ENCODE measurements at regions not wholly inside any gene's neighbourhood (a gene's known extent, or its start where the extent isn't known, plus 50 kb on each side); places are given as distances from the start of the nearest gene placed in this dataset.
"Not testable (repeated sequence)": the region's sequence is repeated elsewhere in the genome, so short reads cannot be mapped to it uniquely, and the experiment has no call there.

GRCh38 chr16:88225640-88226230 is 157.0 kb upstream of the ZNF469 start:
- TF ChIP-seq, protein P1, sequence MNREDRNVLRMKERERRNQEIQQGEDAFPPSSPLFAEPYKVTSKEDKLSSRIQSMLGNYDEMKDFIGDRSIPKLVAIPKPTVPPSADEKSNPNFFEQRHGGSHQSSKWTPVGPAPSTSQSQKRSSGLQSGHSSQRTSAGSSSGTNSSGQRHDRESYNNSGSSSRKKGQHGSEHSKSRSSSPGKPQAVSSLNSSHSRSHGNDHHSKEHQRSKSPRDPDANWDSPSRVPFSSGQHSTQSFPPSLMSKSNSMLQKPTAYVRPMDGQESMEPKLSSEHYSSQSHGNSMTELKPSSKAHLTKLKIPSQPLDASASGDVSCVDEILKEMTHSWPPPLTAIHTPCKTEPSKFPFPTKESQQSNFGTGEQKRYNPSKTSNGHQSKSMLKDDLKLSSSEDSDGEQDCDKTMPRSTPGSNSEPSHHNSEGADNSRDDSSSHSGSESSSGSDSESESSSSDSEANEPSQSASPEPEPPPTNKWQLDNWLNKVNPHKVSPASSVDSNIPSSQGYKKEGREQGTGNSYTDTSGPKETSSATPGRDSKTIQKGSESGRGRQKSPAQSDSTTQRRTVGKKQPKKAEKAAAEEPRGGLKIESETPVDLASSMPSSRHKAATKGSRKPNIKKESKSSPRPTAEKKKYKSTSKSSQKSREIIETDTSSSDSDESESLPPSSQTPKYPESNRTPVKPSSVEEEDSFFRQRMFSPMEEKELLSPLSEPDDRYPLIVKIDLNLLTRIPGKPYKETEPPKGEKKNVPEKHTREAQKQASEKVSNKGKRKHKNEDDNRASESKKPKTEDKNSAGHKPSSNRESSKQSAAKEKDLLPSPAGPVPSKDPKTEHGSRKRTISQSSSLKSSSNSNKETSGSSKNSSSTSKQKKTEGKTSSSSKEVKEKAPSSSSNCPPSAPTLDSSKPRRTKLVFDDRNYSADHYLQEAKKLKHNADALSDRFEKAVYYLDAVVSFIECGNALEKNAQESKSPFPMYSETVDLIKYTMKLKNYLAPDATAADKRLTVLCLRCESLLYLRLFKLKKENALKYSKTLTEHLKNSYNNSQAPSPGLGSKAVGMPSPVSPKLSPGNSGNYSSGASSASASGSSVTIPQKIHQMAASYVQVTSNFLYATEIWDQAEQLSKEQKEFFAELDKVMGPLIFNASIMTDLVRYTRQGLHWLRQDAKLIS (CRISPR knock-in tag; IDR thresholded peaks at IDR 0.05; ENCODE audit: borderline replicate concordance), result not testable (repeated sequence)
- not testable (repeated sequence) for TF ChIP-seq CTCF (IDR thresholded peaks at IDR 0.05); FOXK1 (CRISPR knock-in tag; IDR thresholded peaks at IDR 0.05); CBFB (CRISPR knock-in tag; IDR thresholded peaks at IDR 0.05; ENCODE audit: low read depth); TCF7 (CRISPR knock-in tag; IDR thresholded peaks at IDR 0.05; ENCODE audit: low read depth); KAT7 (CRISPR knock-in tag; IDR thresholded peaks at IDR 0.05; ENCODE audit: borderline replicate concordance)
- TF ChIP-seq, protein P2, sequence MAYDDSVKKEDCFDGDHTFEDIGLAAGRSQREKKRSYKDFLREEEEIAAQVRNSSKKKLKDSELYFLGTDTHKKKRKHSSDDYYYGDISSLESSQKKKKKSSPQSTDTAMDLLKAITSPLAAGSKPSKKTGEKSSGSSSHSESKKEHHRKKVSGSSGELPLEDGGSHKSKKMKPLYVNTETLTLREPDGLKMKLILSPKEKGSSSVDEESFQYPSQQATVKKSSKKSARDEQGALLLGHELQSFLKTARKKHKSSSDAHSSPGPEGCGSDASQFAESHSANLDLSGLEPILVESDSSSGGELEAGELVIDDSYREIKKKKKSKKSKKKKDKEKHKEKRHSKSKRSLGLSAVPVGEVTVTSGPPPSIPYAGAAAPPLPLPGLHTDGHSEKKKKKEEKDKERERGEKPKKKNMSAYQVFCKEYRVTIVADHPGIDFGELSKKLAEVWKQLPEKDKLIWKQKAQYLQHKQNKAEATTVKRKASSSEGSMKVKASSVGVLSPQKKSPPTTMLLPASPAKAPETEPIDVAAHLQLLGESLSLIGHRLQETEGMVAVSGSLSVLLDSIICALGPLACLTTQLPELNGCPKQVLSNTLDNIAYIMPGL (CRISPR knock-in tag; IDR thresholded peaks at IDR 0.05), result not testable (repeated sequence)
- TF ChIP-seq, protein P3, sequence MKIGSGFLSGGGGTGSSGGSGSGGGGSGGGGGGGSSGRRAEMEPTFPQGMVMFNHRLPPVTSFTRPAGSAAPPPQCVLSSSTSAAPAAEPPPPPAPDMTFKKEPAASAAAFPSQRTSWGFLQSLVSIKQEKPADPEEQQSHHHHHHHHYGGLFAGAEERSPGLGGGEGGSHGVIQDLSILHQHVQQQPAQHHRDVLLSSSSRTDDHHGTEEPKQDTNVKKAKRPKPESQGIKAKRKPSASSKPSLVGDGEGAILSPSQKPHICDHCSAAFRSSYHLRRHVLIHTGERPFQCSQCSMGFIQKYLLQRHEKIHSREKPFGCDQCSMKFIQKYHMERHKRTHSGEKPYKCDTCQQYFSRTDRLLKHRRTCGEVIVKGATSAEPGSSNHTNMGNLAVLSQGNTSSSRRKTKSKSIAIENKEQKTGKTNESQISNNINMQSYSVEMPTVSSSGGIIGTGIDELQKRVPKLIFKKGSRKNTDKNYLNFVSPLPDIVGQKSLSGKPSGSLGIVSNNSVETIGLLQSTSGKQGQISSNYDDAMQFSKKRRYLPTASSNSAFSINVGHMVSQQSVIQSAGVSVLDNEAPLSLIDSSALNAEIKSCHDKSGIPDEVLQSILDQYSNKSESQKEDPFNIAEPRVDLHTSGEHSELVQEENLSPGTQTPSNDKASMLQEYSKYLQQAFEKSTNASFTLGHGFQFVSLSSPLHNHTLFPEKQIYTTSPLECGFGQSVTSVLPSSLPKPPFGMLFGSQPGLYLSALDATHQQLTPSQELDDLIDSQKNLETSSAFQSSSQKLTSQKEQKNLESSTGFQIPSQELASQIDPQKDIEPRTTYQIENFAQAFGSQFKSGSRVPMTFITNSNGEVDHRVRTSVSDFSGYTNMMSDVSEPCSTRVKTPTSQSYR (CRISPR knock-in tag; IDR thresholded peaks at IDR 0.05), result not testable (repeated sequence)

Measured in WTC11 (cell line).